ENCODE measurements at regions not wholly inside any gene's neighbourhood (a gene's known extent, or its start where the extent isn't known, plus 50 kb on each side); places are given as distances from the start of the nearest gene placed in this dataset.
"Not testable (repeated sequence)": the region's sequence is repeated elsewhere in the genome, so short reads cannot be mapped to it uniquely, and the experiment has no call there.

DNA sequence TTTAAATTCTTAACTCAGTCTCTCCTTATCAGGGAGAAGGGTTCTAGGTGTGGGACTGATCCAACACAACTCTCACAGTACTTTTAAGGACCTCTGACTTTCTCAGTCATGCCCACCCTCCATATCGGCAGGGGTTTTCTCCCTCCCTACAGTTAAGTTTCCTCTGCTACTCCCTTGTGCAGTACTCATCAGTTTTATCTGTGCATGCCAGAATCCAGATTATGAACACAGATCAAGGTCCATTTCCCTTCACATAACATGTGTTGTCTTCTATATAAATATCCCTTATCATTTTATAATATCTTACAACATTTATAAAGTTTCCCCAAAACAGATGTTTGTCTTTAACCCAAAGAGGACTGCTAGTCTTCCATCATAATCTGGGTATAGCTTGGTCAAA lies 986.5 kb upstream of the ARRDC3 start:
- no peak for DNase-seq

- DNase-seq = no peak
Observed at GRCh38 chr5:92364986-92365550, 982.0 kb upstream of the ARRDC3 start.

- DNase-seq = no peak
Observed at GRCh38 chr5:92353107-92354030, 970.3 kb upstream of the ARRDC3 start.

- no peak for DNase-seq
Observed at GRCh38 chr5:92337772-92338234, 954.7 kb upstream of the ARRDC3 start.

DNA sequence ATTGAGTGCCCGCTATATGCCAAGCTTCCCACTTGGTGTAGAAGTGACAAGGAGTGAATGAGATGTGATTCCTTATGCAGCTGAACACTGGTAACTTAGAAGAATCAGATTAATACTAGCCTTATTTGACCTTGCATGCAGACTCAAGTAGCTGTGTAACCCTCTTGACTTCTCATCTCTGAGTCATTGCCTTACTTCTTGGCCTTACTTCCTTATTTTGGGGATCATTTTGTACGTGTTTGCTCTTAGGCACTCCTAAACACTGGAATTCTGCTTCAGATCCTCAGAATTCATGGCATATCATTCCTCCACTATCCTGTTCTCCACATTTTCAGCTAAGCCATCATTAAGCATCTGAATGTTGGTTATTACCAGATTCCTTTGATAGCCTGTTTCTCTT lies 948.9 kb upstream of the ARRDC3 start:
- no peak for DNase-seq

DNA sequence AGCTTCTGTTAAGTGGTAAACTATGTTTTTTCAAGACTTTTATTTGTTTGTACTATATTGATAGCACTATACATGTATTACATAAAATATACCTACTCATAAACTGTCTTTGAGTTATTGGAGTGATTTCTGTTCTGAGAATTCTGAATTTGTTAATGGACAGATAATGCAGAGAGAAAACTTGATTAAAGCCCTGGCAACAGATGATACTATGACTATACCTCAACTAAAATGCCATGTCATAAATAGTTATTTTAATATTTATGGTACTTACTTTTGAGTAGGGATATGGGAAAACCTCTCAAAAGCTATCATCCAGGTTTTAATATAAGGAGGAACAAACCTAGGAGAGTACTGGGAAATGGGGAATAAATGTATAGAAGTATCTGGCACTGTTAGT lies 947.2 kb upstream of the ARRDC3 start:
- DNase-seq = no peak

DNA sequence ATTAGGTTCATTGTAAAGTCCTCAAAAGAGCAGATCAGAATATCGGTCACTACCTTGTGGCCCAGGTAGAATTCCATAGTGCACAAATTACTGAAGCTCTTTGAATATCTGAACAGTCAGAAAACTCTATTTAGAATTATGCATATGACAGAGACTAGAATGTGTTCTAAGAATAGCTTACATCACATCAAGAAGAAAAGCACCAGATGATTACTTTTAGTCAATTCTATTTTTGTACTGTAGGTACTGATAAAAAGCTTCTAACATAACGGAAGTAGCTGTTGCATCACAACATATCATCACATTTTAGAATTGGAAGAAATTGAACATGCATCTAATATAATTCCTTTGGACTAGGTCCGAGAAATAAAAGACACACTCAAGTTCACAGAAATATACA lies 946.6 kb upstream of the ARRDC3 start:
- no peak for DNase-seq

DNA sequence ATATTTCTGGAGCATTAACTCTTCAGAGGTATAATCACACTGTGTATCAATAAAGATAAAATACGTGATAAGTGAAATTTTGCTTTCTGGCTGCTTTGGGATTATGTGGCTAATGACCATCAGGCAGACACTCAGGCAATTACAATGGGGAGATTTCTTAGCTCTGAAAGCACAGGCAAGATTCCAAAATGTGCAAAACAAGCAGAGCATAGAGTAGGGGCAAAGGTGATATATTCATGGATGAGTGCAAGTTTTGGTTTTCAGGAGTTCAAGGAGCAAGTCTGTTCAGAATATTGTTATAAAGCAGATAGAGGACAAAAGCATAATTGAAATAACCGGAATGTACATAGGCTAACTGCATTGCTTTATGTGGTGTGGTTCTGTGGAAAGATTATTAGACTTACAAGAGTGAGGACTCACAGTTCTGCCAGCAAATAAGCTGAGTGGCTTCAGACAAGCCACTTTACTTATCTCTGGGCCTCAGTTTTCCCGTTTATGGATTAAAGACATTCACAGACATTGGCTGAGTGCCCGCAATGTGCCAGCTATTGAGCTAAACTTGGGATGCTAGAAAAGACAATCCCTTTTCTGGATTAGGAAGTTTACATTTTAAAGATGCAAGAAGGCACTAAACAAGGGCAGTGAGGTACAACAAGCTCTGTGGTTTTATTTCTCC lies 945.6 kb upstream of the ARRDC3 start:
- DNase-seq = no peak

GRCh38 chr5:92320446-92320845 lies 937.3 kb upstream of the ARRDC3 start:
- no peak for DNase-seq

DNA sequence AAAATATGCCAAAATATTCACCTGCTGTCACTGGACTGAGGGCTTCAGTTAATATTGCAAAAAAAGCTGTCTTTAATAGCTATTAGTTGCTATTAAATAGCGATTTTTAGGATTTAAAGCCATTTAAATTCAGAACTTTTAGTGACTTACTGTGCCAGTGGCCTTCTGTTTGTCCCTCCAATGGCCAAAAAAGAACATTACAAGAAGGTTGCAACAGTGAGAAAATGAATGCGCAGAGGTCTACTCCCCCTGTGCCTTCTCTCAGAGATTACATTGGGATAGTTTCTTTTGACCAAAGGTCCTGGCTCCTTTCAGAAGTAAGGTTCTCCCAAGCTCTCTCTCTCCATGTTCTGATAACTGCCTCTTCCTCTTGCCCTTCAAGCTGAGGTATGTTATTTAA lies 930.3 kb upstream of the ARRDC3 start:
- DNase-seq = no peak

DNA sequence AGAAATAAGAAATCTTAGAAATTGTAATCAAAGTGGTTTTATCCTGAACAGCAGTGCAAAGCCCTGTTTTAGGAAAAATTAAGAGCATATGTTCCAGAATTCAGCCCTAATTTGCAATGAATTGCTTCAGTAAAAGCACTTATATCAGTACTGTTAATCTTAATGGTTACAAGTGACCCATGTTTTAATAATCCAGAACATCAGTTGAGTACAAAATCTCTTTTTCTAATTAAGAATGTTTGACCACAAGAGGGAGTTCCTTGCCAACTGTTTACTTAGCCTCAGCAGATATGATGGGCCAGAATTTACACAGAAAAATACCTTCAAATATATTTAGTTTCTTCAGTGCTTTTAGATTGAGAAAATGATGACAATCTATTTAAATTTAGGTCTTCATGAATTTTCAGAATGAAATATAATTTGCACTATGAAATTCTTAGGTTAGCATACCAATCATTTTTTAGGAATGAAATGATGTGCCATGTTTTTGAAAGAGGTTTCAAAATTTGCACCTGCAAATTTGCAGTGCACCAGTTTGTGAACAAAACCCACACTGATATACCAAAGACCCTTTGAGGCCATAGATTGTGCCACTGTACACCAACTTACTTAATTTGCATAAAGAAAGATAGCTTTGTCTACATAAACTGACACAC lies 926.3 kb upstream of the ARRDC3 start:
- DNase-seq = no peak

DNA sequence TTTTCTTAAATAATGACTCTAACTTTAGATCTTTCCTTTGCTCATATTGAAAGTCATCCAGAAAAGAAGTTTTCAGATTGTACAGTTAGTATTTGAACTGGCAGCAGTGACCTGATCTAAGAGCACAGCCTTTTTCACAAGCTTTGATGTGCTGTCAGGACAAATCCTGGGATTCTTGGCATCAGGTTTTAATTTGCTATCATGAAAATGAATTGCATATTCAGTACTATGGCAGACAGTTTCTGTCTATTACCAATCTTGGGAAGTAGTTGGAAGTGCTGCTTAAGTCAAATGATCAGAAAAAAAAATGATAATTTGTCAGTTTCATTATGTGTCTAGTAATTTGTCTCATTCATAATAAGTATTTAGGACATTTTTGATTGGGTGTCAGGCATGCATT lies 925.6 kb upstream of the ARRDC3 start:
- no peak for DNase-seq

DNA sequence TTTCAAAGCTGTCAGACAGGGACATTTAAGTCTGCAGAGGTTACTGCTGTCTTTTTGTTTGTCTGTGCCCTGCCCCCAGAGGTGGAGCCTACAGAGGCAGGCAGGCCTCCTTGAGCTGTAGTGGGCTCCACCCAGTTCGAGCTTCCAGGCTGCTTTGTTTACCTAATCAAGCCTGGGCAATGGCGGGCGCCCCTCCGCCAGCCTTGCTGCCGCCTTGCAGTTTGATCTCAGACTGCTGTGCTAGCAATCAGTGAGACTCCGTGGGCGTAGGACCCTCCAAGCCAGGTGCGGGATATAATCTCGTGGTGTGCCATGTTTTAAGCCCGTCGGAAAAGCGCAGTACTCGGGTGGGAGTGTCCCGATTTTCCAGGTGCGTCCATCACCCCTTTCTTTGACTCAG lies 919.2 kb upstream of the ARRDC3 start:
- DNase-seq = not testable (repeated sequence)

DNA sequence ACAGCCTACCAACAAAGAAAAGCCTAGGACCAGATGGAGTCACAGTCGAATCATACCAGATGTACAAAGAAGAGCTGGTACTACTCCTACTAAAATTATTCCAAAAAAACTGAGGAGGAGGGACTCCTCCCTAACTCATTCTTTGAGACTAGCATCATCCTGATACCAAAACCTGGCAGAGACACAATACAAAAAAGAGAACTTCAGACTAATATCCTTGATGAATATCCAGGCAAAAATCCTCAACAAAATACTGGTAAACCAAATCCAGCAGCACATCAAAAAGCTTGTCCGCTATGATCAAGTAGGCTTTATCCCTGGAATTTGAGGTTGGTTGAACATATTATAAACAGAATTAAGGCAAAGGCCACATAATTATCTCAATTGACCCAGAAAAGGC lies 900.4 kb upstream of the ARRDC3 start:
- DNase-seq = no peak

GRCh38 chr5:92271750-92272149 lies 888.6 kb upstream of the ARRDC3 start:
- not testable (repeated sequence) for DNase-seq

DNA sequence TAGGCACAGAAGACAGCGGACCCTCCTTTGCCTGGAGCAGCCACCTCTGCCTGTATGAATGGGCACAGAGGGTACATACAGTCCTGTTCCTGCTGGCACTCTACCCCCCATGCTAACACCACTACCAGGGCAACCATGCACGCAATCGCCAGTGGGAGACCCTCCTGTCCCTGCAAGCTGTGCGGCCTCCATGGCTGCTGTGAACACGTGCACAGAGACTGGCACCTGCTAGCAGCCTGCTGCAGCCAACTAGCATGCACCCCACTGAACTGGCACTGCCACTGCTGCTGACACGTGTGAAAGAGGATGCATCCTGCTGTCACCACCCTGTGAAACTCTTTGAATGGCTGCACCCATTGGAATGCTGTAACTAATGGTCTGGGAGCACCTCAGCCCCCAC lies 885.2 kb upstream of the ARRDC3 start:
- no peak for DNase-seq

DNA sequence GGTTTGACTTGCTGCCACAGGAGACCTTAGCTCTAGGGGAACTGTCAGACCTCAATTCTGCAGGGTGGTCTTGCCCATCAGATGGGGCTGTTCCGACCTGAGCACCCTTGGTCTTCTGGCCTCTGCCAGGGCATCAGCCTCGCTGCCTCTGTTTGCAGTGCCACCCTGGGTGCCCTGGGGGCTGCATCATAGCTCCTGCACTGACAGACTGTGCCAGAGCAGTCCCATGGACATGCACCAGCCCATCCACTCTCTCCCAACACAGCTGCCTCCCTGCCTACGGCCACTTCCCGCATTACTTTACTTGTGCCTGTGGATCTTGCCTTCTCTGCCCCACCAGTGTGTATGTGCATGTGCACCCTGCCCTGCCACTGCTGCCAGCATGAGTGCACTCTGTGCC lies 884.7 kb upstream of the ARRDC3 start:
- DNase-seq = no peak

DNA sequence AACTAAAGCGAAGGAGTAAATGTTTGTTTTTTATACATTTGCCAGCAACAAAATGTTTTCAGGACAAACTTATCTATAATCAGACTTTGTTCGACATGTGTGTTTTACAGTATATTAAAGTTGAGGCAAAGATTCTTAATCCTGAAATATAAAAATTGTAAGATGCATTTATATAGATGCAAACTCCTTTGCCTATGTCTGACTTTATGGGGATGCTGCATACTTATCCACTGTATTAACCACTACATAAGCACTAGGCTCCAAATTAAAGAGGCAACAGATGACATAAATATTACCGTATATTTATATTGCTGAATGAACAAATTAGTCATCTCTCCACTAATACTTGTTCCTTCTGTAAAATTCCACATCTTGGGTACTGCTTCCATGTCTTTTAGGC lies 882.7 kb upstream of the ARRDC3 start:
- DNase-seq = no peak

GRCh38 chr5:92255605-92256004 lies 872.5 kb upstream of the ARRDC3 start:
- not testable (repeated sequence) for DNase-seq

GRCh38 chr5:92248518-92248917 lies 865.4 kb upstream of the ARRDC3 start:
- no peak for DNase-seq

- DNase-seq = no peak
Observed at GRCh38 chr5:92242170-92242569, 859.1 kb upstream of the ARRDC3 start.

GRCh38 chr5:92237896-92238295 lies 854.8 kb upstream of the ARRDC3 start:
- no peak for DNase-seq

GRCh38 chr5:92222449-92222848 lies 839.3 kb upstream of the ARRDC3 start:
- no peak for DNase-seq
